Activated T-helper 1 cell treated with Interleukin-2 at 50 U/mL for 16 hours (primary cell): ENCODE measurements at regions not wholly inside any gene's neighbourhood (a gene's known extent, or its start where the extent isn't known, plus 50 kb on each side); places are given as distances from the start of the nearest gene placed in this dataset.

Source experiments
- DNase-seq: peaks from one replicate; pipeline ENCODE4 v3.0.0-alpha.2; 2020; ENCODE audit warnings: low read depth

GRCh38 chr14:104371031-104371430 lies 208.5 kb upstream of the C14orf180 start:
- no peak for DNase-seq

- no peak for DNase-seq
Measured at GRCh38 chr14:104371917-104372316, 207.6 kb upstream of the C14orf180 start.

DNA sequence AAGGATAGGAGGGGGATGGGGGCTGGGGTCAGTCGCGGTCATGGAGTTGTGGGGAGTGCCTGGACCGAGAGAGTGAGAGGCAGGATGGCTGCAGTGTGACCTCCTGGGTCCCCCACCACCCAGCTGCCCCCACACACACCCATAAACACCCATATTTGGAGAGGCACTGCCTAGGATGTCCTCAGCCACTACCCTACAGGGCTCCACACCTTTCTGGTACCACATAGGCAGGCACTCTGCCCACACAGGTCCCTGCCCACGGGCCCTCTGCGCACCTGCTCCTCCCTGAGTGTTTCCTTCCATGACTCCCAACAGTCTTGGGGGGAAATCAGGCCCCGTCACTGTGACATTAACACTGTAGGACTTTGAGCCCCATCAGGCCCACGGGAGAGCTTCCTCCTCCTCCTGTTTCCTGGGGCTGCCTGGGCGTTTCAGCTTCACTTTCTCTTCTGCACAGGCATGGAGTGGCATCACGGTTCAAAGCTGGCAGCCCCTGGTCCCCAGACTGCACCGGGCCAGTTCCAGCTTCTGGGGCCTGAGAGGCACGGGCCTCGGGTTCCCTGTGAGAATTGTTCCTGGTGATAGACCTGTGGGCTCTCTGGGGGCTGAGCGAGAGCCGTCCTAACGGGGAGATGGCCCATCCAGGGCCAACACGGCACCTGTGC lies 207.0 kb upstream of the C14orf180 start:
- DNase-seq = no peak

GRCh38 chr14:104373055-104373854 lies 206.3 kb upstream of the C14orf180 start:
- no peak for DNase-seq

GRCh38 chr14:104373855-104374717 lies 205.5 kb upstream of the C14orf180 start:
- DNase-seq = no peak

- DNase-seq = no peak
Measured at GRCh38 chr14:104374718-104375080, 204.9 kb upstream of the C14orf180 start.

- no peak for DNase-seq
Measured at GRCh38 chr14:104375551-104376201, 203.9 kb upstream of the C14orf180 start.

GRCh38 chr14:104376202-104377140 lies 203.1 kb upstream of the C14orf180 start:
- DNase-seq = no peak

- no peak for DNase-seq
Measured at GRCh38 chr14:104377256-104377655, 202.3 kb upstream of the C14orf180 start.

DNA sequence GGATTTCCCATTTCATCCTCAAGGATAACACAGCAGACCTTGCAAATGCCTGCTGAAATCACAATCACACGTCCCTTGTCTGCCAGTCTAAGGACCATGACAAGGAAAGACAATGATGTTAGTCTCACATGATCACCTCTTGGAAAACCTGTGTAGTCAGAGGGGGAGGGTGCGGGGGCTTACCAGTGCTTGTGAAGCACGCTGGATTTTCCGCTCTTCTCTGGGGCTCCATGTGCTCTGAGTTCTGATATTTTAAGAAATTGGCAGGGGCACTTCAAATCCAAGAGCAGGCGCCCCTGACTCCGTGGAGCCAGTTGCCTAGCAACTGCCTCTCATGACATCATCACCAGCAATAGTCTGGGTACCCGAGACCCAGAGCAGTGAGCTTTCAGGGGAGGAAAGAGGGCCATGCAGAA lies 200.9 kb upstream of the C14orf180 start:
- DNase-seq = no peak

DNA sequence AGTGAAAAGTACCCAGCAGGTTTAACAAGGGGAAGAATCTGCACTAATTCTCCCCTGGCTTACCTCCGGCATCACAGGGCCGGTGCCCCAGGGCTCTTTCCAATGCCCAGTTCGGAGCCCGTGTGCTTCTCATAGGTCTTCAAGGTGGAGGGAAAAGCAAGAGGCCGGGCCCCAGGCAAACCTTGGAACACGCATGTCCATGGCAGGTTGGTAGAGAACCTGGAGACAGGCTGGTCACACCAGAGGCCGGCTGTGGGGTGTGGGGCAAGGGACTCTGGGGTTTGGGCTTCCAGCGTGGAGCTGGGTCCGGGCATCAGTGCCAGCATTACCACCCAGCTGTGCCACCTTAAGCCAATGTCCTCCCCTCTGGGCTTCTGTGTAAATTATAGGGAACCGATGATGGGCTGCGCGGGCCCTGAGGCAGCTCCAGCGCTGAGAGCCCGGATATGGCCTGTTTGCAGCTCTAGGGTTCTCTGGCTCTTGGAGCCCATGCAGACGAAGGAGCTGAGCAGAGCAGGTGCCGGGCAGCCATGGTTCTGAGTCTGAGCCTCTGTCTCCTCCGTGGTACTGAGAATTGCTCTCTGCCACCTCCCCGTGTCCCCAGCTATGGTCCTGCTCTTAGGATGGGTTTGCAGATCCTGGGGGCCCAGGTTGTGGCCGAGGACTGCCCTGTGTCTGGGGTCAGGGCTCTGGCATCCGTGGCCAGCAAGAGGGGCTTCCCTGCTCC lies 197.0 kb upstream of the C14orf180 start:
- no peak for DNase-seq

DNA sequence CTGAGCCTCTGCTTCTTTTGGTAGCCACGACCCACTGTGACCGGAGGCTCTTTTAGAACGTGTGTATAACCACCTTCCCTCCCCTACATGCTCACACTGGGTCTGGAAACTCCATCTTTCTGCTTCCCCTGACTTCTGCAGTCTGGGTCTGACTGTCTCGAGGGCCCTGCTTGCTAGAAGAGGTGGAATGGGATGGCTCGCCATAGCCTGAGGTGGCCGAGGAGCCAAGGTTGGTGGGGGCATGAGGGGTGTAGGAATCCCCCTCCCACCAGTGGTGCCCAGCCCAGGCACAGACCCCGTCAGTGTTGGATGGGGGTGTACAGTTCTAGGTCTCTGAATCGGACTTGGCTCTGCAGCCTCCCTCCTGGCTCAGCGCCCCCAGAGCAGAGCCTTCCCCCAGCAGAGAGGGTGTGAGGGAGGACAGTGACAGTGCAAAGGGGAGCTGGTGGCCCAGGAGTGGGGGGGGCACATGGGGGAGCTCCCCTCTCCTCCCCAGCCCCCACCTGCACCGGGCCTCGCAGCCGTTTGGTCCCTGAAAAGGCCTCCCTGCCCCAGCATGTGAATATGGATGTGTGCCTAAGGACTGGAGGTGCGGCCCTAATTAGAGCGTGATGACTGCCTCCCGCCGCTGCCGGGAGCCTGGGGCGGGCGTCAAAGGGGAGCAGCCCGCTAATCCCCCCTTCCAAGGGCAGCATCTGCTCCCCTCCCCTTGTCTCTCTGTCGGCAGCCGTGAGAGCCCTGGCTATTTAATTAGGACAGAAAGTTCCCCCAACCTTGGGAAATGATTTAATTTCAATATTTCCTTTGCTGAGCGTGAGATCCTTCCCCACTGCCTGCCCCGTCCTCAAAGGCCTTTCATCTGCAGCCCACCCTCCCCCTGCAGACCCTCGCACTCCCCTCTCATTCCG lies 196.2 kb upstream of the C14orf180 start:
- DNase-seq = no peak

GRCh38 chr14:104383996-104384775 lies 195.4 kb upstream of the C14orf180 start:
- no peak for DNase-seq

DNA sequence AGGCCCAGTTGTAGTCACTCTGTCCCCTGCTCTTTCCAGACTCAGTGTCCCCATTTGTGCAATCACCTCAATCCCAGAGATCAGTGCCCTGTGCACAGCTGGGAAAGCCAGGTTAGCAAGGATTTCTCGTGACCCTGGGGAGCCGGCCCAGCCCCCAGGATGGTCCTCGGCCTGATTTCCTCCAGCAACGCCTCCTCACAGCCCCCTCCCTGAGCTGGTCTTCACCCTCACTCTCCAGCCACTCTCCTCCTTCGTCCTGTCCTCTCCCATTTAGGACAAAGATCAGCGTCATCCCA lies 194.8 kb upstream of the C14orf180 start:
- no peak for DNase-seq

GRCh38 chr14:104385111-104385510 lies 194.5 kb upstream of the C14orf180 start:
- DNase-seq = no peak

DNA sequence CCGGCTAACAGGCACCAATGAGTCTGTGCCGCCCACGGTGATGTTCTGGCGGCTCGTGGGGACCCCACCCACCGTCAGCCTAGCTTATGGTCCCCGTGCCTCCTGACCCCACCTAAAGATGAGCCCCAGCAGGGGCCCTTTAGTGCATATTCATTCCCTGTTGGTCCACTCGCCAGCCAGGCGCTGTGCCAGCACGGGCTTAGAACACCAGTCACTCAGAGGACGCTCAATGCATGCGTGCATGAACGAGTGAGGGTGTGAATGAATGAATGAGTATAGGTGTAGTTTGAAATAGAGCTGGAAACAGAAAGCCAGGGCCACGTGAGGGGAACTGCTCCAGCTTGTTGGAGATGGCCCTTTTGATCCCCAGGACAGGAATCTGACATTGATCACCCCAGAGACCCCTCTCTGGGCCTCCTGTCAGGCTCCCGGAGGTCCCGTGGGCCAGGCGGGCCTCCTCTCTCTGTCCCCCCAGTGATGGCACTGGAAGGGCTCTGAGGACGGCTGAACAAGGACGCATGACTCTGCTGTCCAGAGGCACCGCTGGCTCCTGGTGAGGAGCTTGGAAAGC lies 193.9 kb upstream of the C14orf180 start:
- no peak for DNase-seq

DNA sequence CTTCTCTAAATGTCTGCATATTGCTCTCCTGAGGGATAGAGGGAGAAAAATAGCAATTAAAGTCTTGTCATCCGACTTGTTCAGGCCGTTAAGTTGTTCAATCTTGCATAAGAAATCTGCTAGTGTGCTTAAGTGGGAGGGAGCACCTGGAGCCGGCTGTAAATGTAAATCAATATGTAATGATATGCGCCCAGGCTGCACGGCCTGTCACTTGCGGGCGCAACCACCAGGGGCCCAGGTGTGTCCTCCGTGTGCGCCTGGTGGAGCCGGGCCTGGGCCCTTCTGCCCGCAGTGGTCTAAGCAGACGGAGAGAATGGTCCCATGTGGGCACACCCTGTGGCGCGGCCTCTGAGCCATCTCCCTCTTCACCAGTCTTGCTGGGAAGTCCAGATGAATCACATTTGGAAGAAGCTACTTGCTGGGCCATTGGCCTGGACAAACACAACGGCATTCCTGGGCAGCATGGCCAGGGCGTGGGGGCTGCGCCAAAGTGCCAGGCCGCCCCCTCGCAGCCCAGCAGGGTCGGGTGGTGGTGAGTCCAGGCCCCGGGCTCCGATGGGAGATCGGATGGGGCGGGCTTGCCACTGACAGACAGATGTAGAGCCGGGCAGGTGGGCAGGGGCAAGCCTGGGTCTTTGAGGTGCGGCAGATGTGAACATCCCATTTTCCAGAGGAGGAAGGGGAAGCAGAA lies 193.3 kb upstream of the C14orf180 start:
- DNase-seq = no peak
